DMS53 treated with DMSO at 0.1 percent for 48 hours (cell line): ENCODE measurements at regions not wholly inside any gene's neighbourhood (a gene's known extent, or its start where the extent isn't known, plus 50 kb on each side); places are given as distances from the start of the nearest gene placed in this dataset.
A peak's percentile ranks its signal among the peaks of the same experiment; 100 is the strongest.
"Not testable (repeated sequence)": the region's sequence is repeated elsewhere in the genome, so short reads cannot be mapped to it uniquely, and the experiment has no call there.

Experiments used
- DNase-seq: peaks from one replicate; lab custom pipeline; 2025; ENCODE audit not compliant: unreplicated experiment; lab: John Stamatoyannopoulos, UW

- peak; percentile 94 for DNase-seq
These were observed 121.3 kb upstream of the FBXO28 start for GRCh38 chr1:223992456-223993246.

- DNase-seq: not testable (repeated sequence)
These were observed 122.5 kb upstream of the FBXO28 start for GRCh38 chr1:223991297-223991857.

GRCh38 chr1:223961985-223962384 lies 116.2 kb upstream of the TP53BP2 start:
- not testable (repeated sequence) for DNase-seq

GRCh38 chr1:223952801-223953200 lies 107.1 kb upstream of the TP53BP2 start:
- DNase-seq: not testable (repeated sequence)

- DNase-seq: not testable (repeated sequence)
These were observed 105.8 kb upstream of the TP53BP2 start for GRCh38 chr1:223951551-223951950.

- not testable (repeated sequence) for DNase-seq
These were observed 104.2 kb upstream of the TP53BP2 start for GRCh38 chr1:223949944-223950343.

DNA sequence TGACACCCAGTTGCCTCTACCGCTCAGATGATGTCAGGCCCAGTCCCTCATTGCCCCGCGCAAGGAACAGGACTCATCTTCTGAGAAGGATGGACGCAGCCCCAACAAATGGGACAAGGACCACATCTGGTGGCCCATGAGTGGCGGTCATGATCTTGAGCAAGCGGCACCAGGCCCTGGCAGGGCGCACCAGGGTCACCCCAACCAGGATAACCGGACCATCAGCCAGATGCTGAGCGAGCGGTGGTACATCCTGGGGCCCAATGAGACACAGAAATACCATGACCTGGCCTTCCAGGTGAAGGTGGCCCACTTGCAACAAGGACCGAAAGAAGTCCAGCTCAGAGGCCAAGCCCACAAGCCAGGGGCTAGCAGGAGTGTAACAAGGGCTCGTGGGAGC lies 102.3 kb upstream of the TP53BP2 start:
- not testable (repeated sequence) for DNase-seq

DNA sequence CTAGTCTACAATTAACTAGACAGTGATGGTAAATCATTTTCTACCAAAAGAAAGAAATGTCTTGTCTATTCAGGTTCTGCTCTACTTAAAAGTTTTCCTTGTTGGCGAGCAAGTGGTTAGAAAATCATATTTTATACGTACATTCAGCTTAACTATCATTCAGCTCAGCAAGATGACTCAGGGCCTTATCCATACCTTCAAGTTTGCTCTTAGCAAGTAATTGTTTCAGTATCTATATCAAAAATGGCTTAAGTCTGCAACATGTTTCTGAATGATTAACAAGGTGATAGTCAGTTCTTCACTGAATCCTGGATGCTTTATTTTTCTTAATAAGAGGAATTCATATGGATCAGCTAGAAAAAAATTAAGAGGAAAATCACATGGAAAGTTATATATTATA lies 90.8 kb upstream of the TP53BP2 start:
- DNase-seq: not testable (repeated sequence)

- DNase-seq: not testable (repeated sequence)
These were observed 85.7 kb upstream of the TP53BP2 start for GRCh38 chr1:223931476-223931875.

DNA sequence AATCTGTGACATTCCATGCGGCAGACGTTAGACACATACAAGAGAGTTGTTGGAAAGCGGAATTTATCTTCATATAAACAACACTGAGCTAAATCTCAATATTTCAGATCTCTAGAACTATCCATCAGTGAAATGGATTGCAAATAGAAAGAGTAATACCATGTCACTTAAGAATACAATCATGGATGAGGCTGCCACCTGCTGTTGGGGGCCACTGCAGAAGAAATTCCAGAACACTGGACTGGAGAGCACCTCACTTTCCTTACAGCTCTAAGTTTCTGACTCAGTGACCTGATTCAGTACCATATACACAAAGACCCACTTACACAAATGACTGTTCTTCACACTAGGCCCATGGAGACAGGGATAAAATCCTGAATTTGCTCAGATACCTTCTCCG lies 75.1 kb upstream of the TP53BP2 start:
- not testable (repeated sequence) for DNase-seq

DNA sequence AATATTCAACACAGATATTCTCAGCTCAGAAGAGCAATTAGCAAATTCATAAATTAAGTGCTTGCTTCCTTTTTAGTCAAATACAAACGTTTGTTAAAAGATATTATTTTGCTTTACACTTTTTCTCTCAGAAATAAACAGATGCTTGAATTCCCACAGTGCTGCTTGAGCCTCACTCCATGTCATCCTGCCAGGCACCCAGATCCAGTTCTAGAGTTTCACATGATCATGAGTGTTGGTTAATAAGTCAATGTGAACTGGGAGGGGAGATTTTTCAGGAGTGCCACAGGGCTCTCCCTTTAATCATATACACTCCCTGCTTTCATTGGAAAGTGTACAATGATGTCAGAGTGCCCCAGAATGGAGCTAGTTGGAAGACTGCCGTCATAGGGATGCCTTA lies 69.7 kb upstream of the TP53BP2 start:
- DNase-seq: not testable (repeated sequence)

GRCh38 chr1:223913715-223914114 lies 68.0 kb upstream of the TP53BP2 start:
- not testable (repeated sequence) for DNase-seq

- DNase-seq: not testable (repeated sequence)
These were observed 62.3 kb upstream of the TP53BP2 start for GRCh38 chr1:223907943-223908587.

DNA sequence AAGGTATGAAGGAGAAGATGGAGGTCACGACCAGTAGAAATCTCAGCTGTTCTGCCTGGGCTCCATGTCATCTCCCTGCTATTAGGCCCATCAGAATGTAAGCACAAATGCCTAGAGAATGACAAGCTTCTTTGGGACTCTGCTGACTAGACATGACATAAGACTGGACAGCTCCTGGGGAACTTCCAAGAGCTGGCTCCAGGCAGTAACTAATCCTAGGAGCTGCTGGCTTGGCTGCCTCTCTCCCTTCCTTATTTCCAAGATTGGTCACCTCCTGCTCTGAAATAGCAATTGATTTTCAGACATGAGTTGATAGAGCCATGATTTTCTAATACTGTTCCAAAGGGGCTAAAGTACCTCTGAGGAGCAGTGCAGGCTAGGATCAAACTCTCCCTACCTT lies 57.5 kb upstream of the TP53BP2 start:
- not testable (repeated sequence) for DNase-seq

DNA sequence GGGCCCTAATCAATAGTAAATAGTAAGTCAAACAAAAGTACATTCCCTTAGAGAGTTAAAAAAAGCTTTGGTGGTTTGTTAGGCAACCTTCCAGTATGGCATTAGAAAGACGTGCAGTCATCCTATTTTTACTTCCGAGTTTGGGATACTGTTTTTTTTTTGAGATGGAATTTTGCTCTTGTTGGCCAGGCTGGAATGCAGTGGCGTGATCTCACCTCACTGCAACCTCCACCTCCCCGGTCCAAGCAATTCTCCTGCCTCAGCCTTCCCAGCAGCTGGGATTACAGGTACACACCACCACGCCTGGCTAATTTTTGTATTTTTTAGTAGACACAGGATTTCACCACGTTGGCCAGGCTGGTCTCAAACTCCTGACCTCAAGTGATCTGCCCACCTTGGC lies 54.0 kb upstream of the TP53BP2 start:
- not testable (repeated sequence) for DNase-seq

DNA sequence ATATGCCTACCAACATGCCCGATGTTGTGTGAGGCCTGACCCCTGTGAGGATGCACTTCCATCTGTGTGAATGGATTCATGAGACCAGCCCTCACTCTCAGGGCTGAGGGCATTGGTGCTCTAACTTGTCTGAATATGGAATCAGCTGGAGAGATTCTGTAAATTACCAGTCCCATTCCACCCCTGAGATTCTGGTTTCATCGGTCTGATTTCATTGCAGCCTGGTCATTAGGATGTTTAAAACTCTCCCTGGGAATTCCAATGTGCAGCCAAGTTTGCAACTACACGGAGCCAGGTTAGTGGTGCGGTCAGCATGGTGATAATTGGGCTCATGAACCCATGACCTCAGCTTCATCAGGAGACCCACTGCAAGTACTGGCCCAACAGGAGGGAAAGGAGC lies 51.4 kb upstream of the TP53BP2 start:
- DNase-seq: not testable (repeated sequence)

DNA sequence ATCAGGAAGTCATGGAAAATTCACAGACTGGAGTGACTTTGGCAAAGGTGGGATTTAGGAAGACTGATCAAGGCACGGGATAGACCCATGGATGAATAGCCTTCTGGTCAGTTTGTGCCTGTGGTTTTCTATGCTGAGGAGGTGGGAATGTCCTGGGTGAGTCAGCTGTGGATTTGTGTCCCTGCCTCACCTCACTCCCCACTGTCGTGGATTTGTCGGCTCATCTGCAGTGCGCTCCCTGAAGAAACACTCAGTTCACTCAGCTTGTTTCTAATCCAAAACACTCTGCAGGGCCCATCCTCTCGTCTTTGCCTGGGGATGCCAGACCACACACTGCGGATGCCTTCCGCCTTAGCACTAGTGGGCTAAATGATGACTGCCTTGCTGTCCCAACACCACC lies 50.2 kb upstream of the TP53BP2 start:
- not testable (repeated sequence) for DNase-seq
